CD4-positive, alpha-beta T cell (primary cell): ENCODE measurements at regions not wholly inside any gene's neighbourhood (a gene's known extent, or its start where the extent isn't known, plus 50 kb on each side); places are given as distances from the start of the nearest gene placed in this dataset.

Experiments
- ATAC-seq: fragments of 200-7000 bp; cut with Tn5 transposase; one replicate; pipeline ENCODE4 v1.10.0; 2022; ENCODE audit warnings: mild to moderate bottlenecking; ENCODE audit not compliant: poor library complexity
- CTCF ChIA-PET: fragments of 350-600 bp; sonication (Branson Sonifier 250); formaldehyde crosslinking; loops from one replicate; lab custom pipeline; 2021; ENCODE audit warnings: antibody characterized with exemption, inconsistent platforms; lab: Charles Lee
- POLR2A ChIA-PET: fragments of 350-600 bp; sonication (Branson Sonifier 250); formaldehyde crosslinking; loops from one replicate; lab custom pipeline; 2021; ENCODE audit warnings: antibody characterized with exemption, inconsistent platforms; lab: Charles Lee
- DNase-seq, 14 experiments: peaks; one replicate each; pipeline ENCODE4 v3.0.0-alpha.2; 2013 to 2020; ENCODE audit warnings: mixed read lengths in 2 of 14
- H3K27ac ChIP-seq, 2 donors: one replicate each; pipeline versions ENCODE4 v1.5.1 to v1.7.0; 2013; ENCODE audit warnings: low read length in 2 of 2, low read depth in 1 of 2, mild to moderate bottlenecking in 1 of 2
- H3K27me3 ChIP-seq, 2 experiments: 1 replicate in 1 of 2; 2 replicates in 1 of 2; pipeline versions ENCODE4 v1.6.1 to v1.7.0; 2013; ENCODE audit warnings: low read length in 2 of 2, control low read depth in 1 of 2, mild to moderate bottlenecking in 1 of 2, moderate library complexity in 1 of 2; ENCODE audit not compliant: insufficient read depth in 2 of 2, control insufficient read depth in 1 of 2
- H3K36me3 ChIP-seq: one replicate; pipeline ENCODE4 v1.6.1; 2013; ENCODE audit warnings: low read length, control low read depth; ENCODE audit not compliant: insufficient read depth
- H3K4me1 ChIP-seq: one replicate; pipeline ENCODE4 v1.6.1; 2013; ENCODE audit warnings: low read length, control low read depth; ENCODE audit not compliant: insufficient read depth
- H3K4me3 ChIP-seq: one replicate; pipeline ENCODE4 v1.5.1; 2013; ENCODE audit warnings: mild to moderate bottlenecking, low read length, moderate library complexity
- H3K9me3 ChIP-seq, 2 experiments: 1 replicate in 1 of 2; 2 replicates in 1 of 2; pipeline versions ENCODE4 v1.6.1 to v1.7.0; 2013; ENCODE audit warnings: low read length in 2 of 2, mild to moderate bottlenecking in 2 of 2, control low read depth in 1 of 2, moderate library complexity in 1 of 2; ENCODE audit not compliant: control insufficient read depth in 1 of 2, insufficient read depth in 1 of 2
- H3K27ac Mint-ChIP-seq: one replicate; pipeline ENCODE4 v1.8.0; 2020; ENCODE audit warnings: mixed read lengths
- H3K27me3 Mint-ChIP-seq: one replicate; pipeline ENCODE4 v1.8.0; 2021; ENCODE audit warnings: mixed read lengths
- H3K36me3 Mint-ChIP-seq: one replicate; pipeline ENCODE4 v1.8.0; 2021; ENCODE audit warnings: low read depth, mixed read lengths
- H3K4me1 Mint-ChIP-seq: one replicate; pipeline ENCODE4 v1.8.0; 2021; ENCODE audit warnings: low read depth, mixed read lengths
- H3K4me3 Mint-ChIP-seq: one replicate; pipeline ENCODE4 v1.8.0; 2020; ENCODE audit warnings: mild to moderate bottlenecking, mixed read lengths
- H3K9me3 Mint-ChIP-seq: one replicate; pipeline ENCODE4 v1.8.0; 2020; ENCODE audit warnings: mixed read lengths
- CTCF ChIP-seq: fragments of 200-600 bp; IDR thresholded peaks from one replicate; pipeline ENCODE4 v1.8.0; 2022; ENCODE audit warnings: antibody characterized with exemption, mild to moderate bottlenecking
- intact Hi-C, 2 experiments: fragments of 100-400 bp; cut with DNase I in 1 of 2; cut with micrococcal nuclease in 1 of 2; formaldehyde crosslinking; loops; one replicate each; pipeline versions ENCODE4 v1.15.1 to v1.9.0; 2023 to 2025; cut with DNase I, micrococcal nuclease

- Histone ChIP-seq H3K4me1 (no peaks in the 10 kb centered on the region), H3K4me3 (no peak overlapping the region), H3K27me3 (no peaks in the 10 kb centered on the region), H3K27ac (no peak overlapping the region), H3K36me3 (no peaks in the 10 kb centered on the region), H3K9me3 (no peaks in the 10 kb centered on the region)
- Mint-ChIP-seq H3K4me3 (no peak overlapping the region), H3K9me3 (no peaks in the 10 kb centered on the region), H3K4me1 (no peaks in the 10 kb centered on the region), H3K36me3 (no peaks in the 10 kb centered on the region), H3K27ac (no peak overlapping the region), H3K27me3 (peaks cover 4% of the 10 kb centered on the region)
- ATAC-seq, result no peak
- ChIA-PET POLR2A (no interaction called here), CTCF (no interaction called here)
- DNase-seq, result no peak
- intact Hi-C loops, result no loop called here
- no peak for TF ChIP-seq CTCF
These were observed 71.6 kb downstream of the PLCE1 start for GRCh38 chr10:94065362-94065761.

- no peaks in the 10 kb centered on the region for H3K4me1 Mint-ChIP-seq
- TF ChIP-seq CTCF, result no peak
- CTCF ChIA-PET, result no interaction called here
These were observed 72.1 kb downstream of the PLCE1 start for GRCh38 chr10:94065787-94066186.

GRCh38 chr10:94066411-94066810, 72.7 kb downstream of the PLCE1 start:
- Histone ChIP-seq H3K4me1 (no peaks in the 10 kb centered on the region), H3K9me3 (no peaks in the 10 kb centered on the region), H3K4me3 (no peak overlapping the region), H3K36me3 (no peaks in the 10 kb centered on the region), H3K27me3 (no peaks in the 10 kb centered on the region), H3K27ac (no peak overlapping the region)
- intact Hi-C loops, result no loop called here
- ATAC-seq (no peak), DNase-seq (no peak)
- H3K27ac Mint-ChIP-seq, result no peak overlapping the region
- H3K9me3 Mint-ChIP-seq, result no peaks in the 10 kb centered on the region
- no peak overlapping the region for H3K4me3 Mint-ChIP-seq
- no peak for TF ChIP-seq CTCF
- POLR2A ChIA-PET, result no interaction called here
- no peaks in the 10 kb centered on the region for H3K4me1 Mint-ChIP-seq
- peaks cover 9% of the 10 kb centered on the region for H3K27me3 Mint-ChIP-seq
- no peaks in the 10 kb centered on the region for H3K36me3 Mint-ChIP-seq
- CTCF ChIA-PET, result no interaction called here

More at GRCh38 chr10:94065787-94066186, 72.1 kb downstream of the PLCE1 start:
- H3K36me3 ChIP-seq, result no peaks in the 10 kb centered on the region
- ATAC-seq, result no peak
- Mint-ChIP-seq H3K36me3 (no peaks in the 10 kb centered on the region), H3K27me3 (peaks cover 6% of the 10 kb centered on the region), H3K27ac (no peak overlapping the region), H3K9me3 (no peaks in the 10 kb centered on the region), H3K4me3 (no peak overlapping the region)
- H3K4me3 ChIP-seq, result no peak overlapping the region
- no peaks in the 10 kb centered on the region for H3K9me3 ChIP-seq
- intact Hi-C loops, result no loop called here
- no peak for DNase-seq
- H3K27ac ChIP-seq, result no peak overlapping the region
- H3K27me3 ChIP-seq, result no peaks in the 10 kb centered on the region
- POLR2A ChIA-PET, result no interaction called here
- no peaks in the 10 kb centered on the region for H3K4me1 ChIP-seq
